ENCODE measurements at regions not wholly inside any gene's neighbourhood (a gene's known extent, or its start where the extent isn't known, plus 50 kb on each side); places are given as distances from the start of the nearest gene placed in this dataset.

- H3K27me3 ChIP-seq (ENCODE audit: insufficient read depth, poor library complexity, severe bottlenecking) = no peaks in the 10 kb centered on the region
- no peak for DNase-seq (ENCODE audit: low read depth in 1 of 2, low spot score in 1 of 2)
- TF ChIP-seq POLR2AphosphoS5 (IDR thresholded peaks at IDR 0.05; ENCODE audit: low read depth) (no peak), SPI1 (IDR thresholded peaks at IDR 0.05; ENCODE audit: borderline replicate concordance, low read depth) (no peak), GABPA (IDR thresholded peaks at IDR 0.05; ENCODE audit: low read depth) (no peak)
- TF ChIP-seq, protein P1, sequence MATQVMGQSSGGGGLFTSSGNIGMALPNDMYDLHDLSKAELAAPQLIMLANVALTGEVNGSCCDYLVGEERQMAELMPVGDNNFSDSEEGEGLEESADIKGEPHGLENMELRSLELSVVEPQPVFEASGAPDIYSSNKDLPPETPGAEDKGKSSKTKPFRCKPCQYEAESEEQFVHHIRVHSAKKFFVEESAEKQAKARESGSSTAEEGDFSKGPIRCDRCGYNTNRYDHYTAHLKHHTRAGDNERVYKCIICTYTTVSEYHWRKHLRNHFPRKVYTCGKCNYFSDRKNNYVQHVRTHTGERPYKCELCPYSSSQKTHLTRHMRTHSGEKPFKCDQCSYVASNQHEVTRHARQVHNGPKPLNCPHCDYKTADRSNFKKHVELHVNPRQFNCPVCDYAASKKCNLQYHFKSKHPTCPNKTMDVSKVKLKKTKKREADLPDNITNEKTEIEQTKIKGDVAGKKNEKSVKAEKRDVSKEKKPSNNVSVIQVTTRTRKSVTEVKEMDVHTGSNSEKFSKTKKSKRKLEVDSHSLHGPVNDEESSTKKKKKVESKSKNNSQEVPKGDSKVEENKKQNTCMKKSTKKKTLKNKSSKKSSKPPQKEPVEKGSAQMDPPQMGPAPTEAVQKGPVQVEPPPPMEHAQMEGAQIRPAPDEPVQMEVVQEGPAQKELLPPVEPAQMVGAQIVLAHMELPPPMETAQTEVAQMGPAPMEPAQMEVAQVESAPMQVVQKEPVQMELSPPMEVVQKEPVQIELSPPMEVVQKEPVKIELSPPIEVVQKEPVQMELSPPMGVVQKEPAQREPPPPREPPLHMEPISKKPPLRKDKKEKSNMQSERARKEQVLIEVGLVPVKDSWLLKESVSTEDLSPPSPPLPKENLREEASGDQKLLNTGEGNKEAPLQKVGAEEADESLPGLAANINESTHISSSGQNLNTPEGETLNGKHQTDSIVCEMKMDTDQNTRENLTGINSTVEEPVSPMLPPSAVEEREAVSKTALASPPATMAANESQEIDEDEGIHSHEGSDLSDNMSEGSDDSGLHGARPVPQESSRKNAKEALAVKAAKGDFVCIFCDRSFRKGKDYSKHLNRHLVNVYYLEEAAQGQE (IDR thresholded peaks at IDR 0.05; ENCODE audit: insufficient replicate concordance, low read depth) = no peak
- TF ChIP-seq, protein P2, sequence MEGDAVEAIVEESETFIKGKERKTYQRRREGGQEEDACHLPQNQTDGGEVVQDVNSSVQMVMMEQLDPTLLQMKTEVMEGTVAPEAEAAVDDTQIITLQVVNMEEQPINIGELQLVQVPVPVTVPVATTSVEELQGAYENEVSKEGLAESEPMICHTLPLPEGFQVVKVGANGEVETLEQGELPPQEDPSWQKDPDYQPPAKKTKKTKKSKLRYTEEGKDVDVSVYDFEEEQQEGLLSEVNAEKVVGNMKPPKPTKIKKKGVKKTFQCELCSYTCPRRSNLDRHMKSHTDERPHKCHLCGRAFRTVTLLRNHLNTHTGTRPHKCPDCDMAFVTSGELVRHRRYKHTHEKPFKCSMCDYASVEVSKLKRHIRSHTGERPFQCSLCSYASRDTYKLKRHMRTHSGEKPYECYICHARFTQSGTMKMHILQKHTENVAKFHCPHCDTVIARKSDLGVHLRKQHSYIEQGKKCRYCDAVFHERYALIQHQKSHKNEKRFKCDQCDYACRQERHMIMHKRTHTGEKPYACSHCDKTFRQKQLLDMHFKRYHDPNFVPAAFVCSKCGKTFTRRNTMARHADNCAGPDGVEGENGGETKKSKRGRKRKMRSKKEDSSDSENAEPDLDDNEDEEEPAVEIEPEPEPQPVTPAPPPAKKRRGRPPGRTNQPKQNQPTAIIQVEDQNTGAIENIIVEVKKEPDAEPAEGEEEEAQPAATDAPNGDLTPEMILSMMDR (IDR thresholded peaks at IDR 0.05; ENCODE audit: insufficient read depth, low read length) = no peak
- H3K4me3 ChIP-seq (replicated peaks; ENCODE audit: insufficient read depth, low read length) = no peak overlapping the region
- H3K27ac ChIP-seq (replicated peaks) = no peak overlapping the region
These were observed 489.1 kb downstream of the PCDH18 start for GRCh38 chr4:137043184-137043583.

- no peak overlapping the region for H3K4me3 ChIP-seq (replicated peaks; ENCODE audit: insufficient read depth, low read length)
- TF ChIP-seq SPI1 (IDR thresholded peaks at IDR 0.05; ENCODE audit: borderline replicate concordance, low read depth) = no peak
- TF ChIP-seq, protein P1 (IDR thresholded peaks at IDR 0.05; ENCODE audit: insufficient replicate concordance, low read depth) = no peak
- TF ChIP-seq, protein P2 (IDR thresholded peaks at IDR 0.05; ENCODE audit: insufficient read depth, low read length) = no peak
- no peak for TF ChIP-seq GABPA (IDR thresholded peaks at IDR 0.05; ENCODE audit: low read depth)
- TF ChIP-seq POLR2AphosphoS5 (IDR thresholded peaks at IDR 0.05; ENCODE audit: low read depth) = no peak
- H3K27ac ChIP-seq (replicated peaks) = no peak overlapping the region
- no peak for DNase-seq (ENCODE audit: low read depth in 1 of 2, low spot score in 1 of 2)
- no peaks in the 10 kb centered on the region for H3K27me3 ChIP-seq (ENCODE audit: insufficient read depth, poor library complexity, severe bottlenecking)
These were observed 492.9 kb downstream of the PCDH18 start for GRCh38 chr4:137039370-137039769.

- H3K27ac ChIP-seq (replicated peaks) = no peak overlapping the region
- no peak for DNase-seq (ENCODE audit: low read depth in 1 of 2, low spot score in 1 of 2)
- H3K27me3 ChIP-seq (ENCODE audit: insufficient read depth, poor library complexity, severe bottlenecking) = no peaks in the 10 kb centered on the region
- H3K4me3 ChIP-seq (replicated peaks; ENCODE audit: insufficient read depth, low read length) = no peak overlapping the region
- TF ChIP-seq GABPA (IDR thresholded peaks at IDR 0.05; ENCODE audit: low read depth) (no peak), POLR2AphosphoS5 (IDR thresholded peaks at IDR 0.05; ENCODE audit: low read depth) (no peak), SPI1 (IDR thresholded peaks at IDR 0.05; ENCODE audit: borderline replicate concordance, low read depth) (no peak)
- TF ChIP-seq, protein P2 (IDR thresholded peaks at IDR 0.05; ENCODE audit: insufficient read depth, low read length) = no peak
- TF ChIP-seq, protein P1 (IDR thresholded peaks at IDR 0.05; ENCODE audit: insufficient replicate concordance, low read depth) = no peak
These were observed 500.1 kb downstream of the PCDH18 start for GRCh38 chr4:137032222-137032621.

All from HL-60 (cell line).